ENCODE measurements at regions not wholly inside any gene's neighbourhood (a gene's known extent, or its start where the extent isn't known, plus 50 kb on each side); places are given as distances from the start of the nearest gene placed in this dataset.

DNA sequence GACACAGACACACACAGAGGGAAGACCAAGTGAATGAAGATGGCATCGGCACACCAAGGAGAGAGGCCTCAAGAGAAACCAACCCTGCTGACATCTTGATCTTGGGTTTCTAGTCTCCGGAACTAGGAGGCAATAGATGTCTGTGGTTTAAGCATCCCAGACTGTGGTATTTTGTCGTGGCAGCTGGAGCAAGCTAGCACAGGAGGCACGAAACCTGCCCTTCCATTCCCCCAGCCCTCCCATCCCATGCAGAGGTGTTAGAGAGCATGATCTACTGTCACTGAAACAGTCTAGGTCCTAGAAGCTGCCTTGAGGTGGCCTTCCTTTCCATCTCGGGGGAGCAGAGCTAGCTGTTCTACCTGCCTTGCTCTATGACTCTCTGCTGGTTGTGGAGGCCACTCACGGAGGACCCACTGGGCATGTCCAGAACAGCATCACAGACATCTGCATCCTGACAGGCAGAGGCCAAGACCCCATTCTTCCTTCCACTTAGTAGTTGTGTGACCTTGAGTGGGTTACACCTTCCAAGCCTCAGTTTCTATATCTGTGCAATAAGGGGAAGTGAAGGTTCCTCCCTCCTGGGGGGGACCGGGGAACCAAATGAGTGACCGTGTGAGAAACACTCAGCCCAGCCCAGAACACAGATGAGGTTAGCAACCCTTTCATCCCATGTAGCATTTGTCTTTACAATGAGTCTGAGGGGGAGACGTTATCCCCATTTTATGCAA is 134.3 kb upstream of the BOD1 start:
- H3K4me3 Mint-ChIP-seq: no peak overlapping the region
- H3K4me1 Mint-ChIP-seq: no peaks in the 10 kb centered on the region
- H3K36me3 Mint-ChIP-seq: no peaks in the 10 kb centered on the region
- no peak for DNase-seq
- CTCF ChIA-PET: no interaction called here
- H3K9me3 Mint-ChIP-seq: no peaks in the 10 kb centered on the region
- H3K27me3 Mint-ChIP-seq: no peaks in the 10 kb centered on the region
- no peak overlapping the region for H3K27ac Mint-ChIP-seq

DNA sequence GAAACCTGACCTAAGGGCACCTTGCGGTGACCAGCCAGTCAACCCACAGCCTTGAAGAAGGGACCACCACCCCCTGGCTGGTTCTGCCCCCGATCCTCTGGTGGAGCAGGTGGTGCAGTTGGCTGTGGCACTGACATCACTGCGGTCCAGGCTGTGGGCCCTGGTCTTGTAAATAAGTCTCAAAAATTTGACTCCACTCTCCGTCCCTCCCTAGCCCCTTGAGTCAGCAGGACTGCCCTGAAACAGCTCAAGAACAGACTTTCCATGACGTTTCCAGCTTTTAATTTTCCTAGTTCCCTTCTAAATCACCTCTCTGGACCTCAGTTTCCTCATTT is 134.8 kb upstream of the BOD1 start:
- DNase-seq: no peak
- no peak overlapping the region for H3K27ac Mint-ChIP-seq
- H3K9me3 Mint-ChIP-seq: no peaks in the 10 kb centered on the region
- H3K36me3 Mint-ChIP-seq: no peaks in the 10 kb centered on the region
- no peaks in the 10 kb centered on the region for H3K27me3 Mint-ChIP-seq
- H3K4me1 Mint-ChIP-seq: no peaks in the 10 kb centered on the region
- no peak overlapping the region for H3K4me3 Mint-ChIP-seq
- CTCF ChIA-PET: no interaction called here

DNA sequence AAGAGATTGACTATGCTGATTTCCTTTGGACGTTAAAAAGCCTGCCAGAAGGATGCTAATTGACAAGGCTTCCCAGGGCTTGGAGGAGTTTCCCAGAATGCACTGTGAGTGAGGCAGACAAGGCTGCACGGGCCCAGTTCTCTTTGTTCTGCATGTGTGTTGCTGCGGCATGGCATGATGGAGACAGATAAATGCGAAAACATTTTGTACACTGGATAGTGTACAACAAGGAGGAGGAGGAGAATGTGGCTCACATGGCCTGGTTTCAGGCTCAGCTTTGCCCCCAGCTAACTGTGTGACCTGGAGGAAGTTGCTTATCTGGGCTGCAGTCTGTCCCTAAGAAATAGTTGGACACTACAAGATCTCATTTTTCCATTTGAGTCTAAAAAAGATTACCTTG is 135.5 kb upstream of the CPEB4 start:
- Mint-ChIP-seq H3K36me3 (no peaks in the 10 kb centered on the region), H3K9me3 (no peaks in the 10 kb centered on the region), H3K4me3 (no peak overlapping the region), H3K4me1 (no peaks in the 10 kb centered on the region), H3K27me3 (no peaks in the 10 kb centered on the region), H3K27ac (no peak overlapping the region)
- no peak for DNase-seq
- CTCF ChIA-PET: no interaction called here

DNA sequence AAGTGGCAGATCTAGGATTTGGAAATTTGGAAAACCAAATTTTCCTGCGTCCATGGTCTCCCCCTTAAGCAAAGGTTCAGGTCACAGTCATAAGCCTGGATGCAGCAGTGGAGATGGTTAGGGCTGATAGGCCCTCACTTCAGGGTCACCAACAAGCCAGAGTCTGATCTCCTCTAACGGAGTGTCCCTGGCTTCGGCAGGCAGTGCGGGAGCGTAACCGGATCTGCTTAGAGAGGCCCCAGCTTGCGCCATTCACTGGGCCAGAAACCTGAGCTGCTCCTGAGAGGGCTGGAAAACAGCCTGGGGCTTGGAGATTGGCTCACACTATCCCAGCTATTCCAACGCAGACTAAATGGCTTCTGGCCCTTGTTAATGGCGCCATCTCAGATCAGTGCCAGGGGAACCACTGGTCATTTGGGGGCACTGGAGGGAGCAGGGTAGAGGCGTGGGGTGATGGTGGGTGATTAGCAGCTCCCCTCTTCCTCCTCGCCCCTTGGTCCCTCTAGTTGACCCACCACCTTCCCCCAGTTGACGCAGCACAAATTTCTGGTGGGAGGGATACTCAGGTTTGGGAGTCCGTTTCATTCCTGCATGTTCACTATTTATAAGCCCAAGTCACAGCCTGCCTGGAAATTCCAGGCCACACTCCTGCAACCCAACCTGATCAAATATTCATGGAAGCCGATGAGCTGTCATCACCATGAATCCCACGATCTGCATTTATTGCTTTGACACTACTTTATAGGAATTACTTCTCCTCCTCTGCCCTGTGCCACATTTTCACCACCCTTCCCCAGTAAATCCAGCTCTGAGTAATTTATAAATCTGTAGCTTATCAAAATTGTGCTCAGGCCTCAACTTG is 134.6 kb upstream of the CPEB4 start:
- Mint-ChIP-seq H3K27ac (no peak overlapping the region), H3K9me3 (no peaks in the 10 kb centered on the region), H3K4me1 (no peaks in the 10 kb centered on the region), H3K36me3 (no peaks in the 10 kb centered on the region), H3K4me3 (no peak overlapping the region), H3K27me3 (no peaks in the 10 kb centered on the region)
- CTCF ChIA-PET: interaction anchor here (1.1 kb wide), 1 partner anchor 172 kb away, joined by 4 read pairs; no protein-coding TSS in a partner anchor
- no peak for DNase-seq

- no peak overlapping the region for H3K27ac Mint-ChIP-seq
- no peaks in the 10 kb centered on the region for H3K4me1 Mint-ChIP-seq
- no peaks in the 10 kb centered on the region for H3K27me3 Mint-ChIP-seq
- H3K4me3 Mint-ChIP-seq: no peak overlapping the region
- DNase-seq: no peak
- H3K36me3 Mint-ChIP-seq: no peaks in the 10 kb centered on the region
- CTCF ChIA-PET: no interaction called here
- H3K9me3 Mint-ChIP-seq: no peaks in the 10 kb centered on the region
Observed at GRCh38 chr5:173755319-173755718, 132.8 kb upstream of the CPEB4 start.

- H3K9me3 Mint-ChIP-seq: no peaks in the 10 kb centered on the region
- CTCF ChIA-PET: interaction anchor here (0.8 kb wide), 1 partner anchor 25 kb away, joined by 4 read pairs; no protein-coding TSS in a partner anchor
- no peak for DNase-seq
Observed at GRCh38 chr5:173757403-173758209, 130.5 kb upstream of the CPEB4 start.

GRCh38 chr5:173758676-173759075 is 129.5 kb upstream of the CPEB4 start:
- no peaks in the 10 kb centered on the region for H3K4me1 Mint-ChIP-seq
- no peak overlapping the region for H3K4me3 Mint-ChIP-seq
- DNase-seq: no peak
- no peak overlapping the region for H3K27ac Mint-ChIP-seq
- H3K27me3 Mint-ChIP-seq: peaks cover 14% of the 10 kb centered on the region
- CTCF ChIA-PET: interaction anchor here (1.1 kb wide), 1 partner anchor 167 kb away, joined by 3 read pairs; no protein-coding TSS in a partner anchor
- no peaks in the 10 kb centered on the region for H3K9me3 Mint-ChIP-seq
- no peaks in the 10 kb centered on the region for H3K36me3 Mint-ChIP-seq

More at GRCh38 chr5:173757403-173758209, 130.5 kb upstream of the CPEB4 start:
- Mint-ChIP-seq H3K36me3 (no peaks in the 10 kb centered on the region), H3K4me3 (no peak overlapping the region), H3K27me3 (peaks cover 11% of the 10 kb centered on the region), H3K4me1 (no peaks in the 10 kb centered on the region), H3K27ac (no peak overlapping the region)

GRCh38 chr5:173759691-173760090 is 128.5 kb upstream of the CPEB4 start:
- CTCF ChIA-PET: interaction anchor here (1.1 kb wide), 1 partner anchor 166 kb away, joined by 3 read pairs; no protein-coding TSS in a partner anchor
- Mint-ChIP-seq H3K27me3 (peaks cover 14% of the 10 kb centered on the region), H3K9me3 (no peaks in the 10 kb centered on the region), H3K4me3 (no peak overlapping the region), H3K27ac (no peak overlapping the region), H3K36me3 (no peaks in the 10 kb centered on the region), H3K4me1 (no peaks in the 10 kb centered on the region)
- no peak for DNase-seq

DNA sequence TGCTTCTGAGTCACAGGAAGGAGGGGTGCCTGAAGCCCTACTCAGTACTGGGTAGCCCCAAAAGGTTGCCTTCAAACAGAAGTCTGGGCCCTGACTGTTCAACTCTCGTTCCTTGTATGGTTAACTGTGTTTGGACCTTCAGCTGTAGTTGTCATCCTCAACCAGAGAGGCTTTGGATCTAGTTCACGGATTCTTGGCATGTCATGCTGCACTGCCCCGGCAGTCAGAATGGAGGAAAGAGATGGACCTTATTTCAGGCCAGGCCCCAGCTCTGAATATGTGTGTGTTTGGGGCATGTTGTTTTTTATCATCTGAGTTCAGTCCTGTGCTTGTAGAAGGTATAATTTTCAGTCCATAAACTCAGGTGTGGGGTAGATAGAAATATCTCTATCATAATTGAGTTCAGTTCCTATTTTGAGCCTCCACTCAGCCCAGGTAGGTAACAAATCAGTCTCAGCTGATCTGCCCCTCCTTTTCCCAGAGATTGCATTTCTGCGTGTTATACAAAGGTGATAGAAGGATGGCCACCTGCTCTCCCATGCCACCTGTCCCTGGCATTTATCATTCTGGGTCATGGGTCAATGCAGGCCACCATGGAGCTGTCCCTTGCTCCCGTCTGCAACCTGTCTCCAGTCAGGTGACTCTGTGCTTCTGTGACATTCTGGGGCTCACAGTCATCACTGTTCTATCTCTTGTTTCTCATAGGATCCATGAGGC is 127.5 kb upstream of the CPEB4 start:
- peaks cover 14% of the 10 kb centered on the region for H3K27me3 Mint-ChIP-seq
- no peaks in the 10 kb centered on the region for H3K9me3 Mint-ChIP-seq
- H3K27ac Mint-ChIP-seq: no peak overlapping the region
- H3K4me3 Mint-ChIP-seq: no peak overlapping the region
- no peaks in the 10 kb centered on the region for H3K36me3 Mint-ChIP-seq
- CTCF ChIA-PET: no interaction called here
- DNase-seq: no peak
- no peaks in the 10 kb centered on the region for H3K4me1 Mint-ChIP-seq

- Mint-ChIP-seq H3K36me3 (no peaks in the 10 kb centered on the region), H3K4me3 (no peak overlapping the region), H3K27me3 (peaks cover 14% of the 10 kb centered on the region), H3K4me1 (no peaks in the 10 kb centered on the region), H3K27ac (no peak overlapping the region), H3K9me3 (no peaks in the 10 kb centered on the region)
- CTCF ChIA-PET: no interaction called here
- DNase-seq: no peak
Observed at GRCh38 chr5:173761178-173761513, 127.0 kb upstream of the CPEB4 start.

- H3K4me1 Mint-ChIP-seq: no peaks in the 10 kb centered on the region
- H3K9me3 Mint-ChIP-seq: no peaks in the 10 kb centered on the region
- no peak overlapping the region for H3K27ac Mint-ChIP-seq
- H3K36me3 Mint-ChIP-seq: no peaks in the 10 kb centered on the region
- H3K4me3 Mint-ChIP-seq: no peak overlapping the region
- CTCF ChIA-PET: no interaction called here
- peaks cover 14% of the 10 kb centered on the region for H3K27me3 Mint-ChIP-seq
- DNase-seq: no peak
Observed at GRCh38 chr5:173762045-173762444, 126.1 kb upstream of the CPEB4 start.

DNA sequence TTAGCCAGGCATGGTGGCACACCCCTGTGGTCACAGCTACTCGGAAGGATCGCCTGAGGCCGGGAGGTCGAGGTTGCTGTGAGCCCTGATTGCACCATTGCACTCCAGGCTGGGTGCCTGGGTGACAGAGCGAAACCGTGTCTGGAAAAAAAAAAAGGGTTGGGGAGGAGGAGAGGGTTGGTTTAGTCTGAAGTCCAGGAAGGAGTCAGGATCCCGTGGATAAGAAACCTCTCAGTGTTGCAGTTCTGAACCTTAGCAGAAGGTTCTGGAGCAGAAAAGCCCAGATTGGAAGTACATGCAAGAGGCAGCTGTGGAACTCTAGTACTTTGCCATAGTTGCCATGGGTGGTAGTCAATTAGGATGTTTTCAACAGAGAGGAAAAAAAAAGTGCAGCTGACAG is 125.2 kb upstream of the CPEB4 start:
- no peak for DNase-seq
- Mint-ChIP-seq H3K27ac (no peak overlapping the region), H3K27me3 (peaks cover 16% of the 10 kb centered on the region), H3K9me3 (no peaks in the 10 kb centered on the region), H3K4me1 (no peaks in the 10 kb centered on the region), H3K4me3 (no peak overlapping the region), H3K36me3 (no peaks in the 10 kb centered on the region)
- CTCF ChIA-PET: no interaction called here

DNA sequence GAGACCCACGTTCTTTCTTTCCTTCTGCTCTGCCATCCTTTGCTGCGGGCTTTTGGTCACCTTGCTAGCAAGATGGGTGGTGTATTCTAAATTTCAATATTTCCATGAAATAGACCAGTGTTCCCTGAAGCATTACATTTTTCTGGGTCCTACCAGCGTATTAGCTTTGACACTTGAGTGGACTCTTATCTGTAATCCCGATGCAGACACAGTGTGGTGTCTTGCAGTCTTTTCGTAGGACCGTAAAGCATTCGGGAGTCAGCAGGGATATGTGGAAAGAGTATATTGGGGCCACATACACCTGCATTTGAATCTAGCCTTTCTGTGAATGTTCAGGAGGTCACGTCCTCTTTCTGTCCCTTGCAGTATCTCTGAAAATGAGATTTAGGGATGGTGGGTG is 124.7 kb upstream of the CPEB4 start:
- no peaks in the 10 kb centered on the region for H3K36me3 Mint-ChIP-seq
- H3K9me3 Mint-ChIP-seq: no peaks in the 10 kb centered on the region
- no peak for DNase-seq
- CTCF ChIA-PET: no interaction called here
- no peak overlapping the region for H3K4me3 Mint-ChIP-seq
- H3K4me1 Mint-ChIP-seq: no peaks in the 10 kb centered on the region
- H3K27ac Mint-ChIP-seq: no peak overlapping the region
- H3K27me3 Mint-ChIP-seq: peaks cover 18% of the 10 kb centered on the region

Data from activated naive CD4-positive, alpha-beta T cell treated with anti-CD3 and anti-CD28 coated beads, Interleukin-2, amount 10 ng/mL, durations not matched to agents 7 days and 5 days (primary cell).